ENCODE measurements at regions not wholly inside any gene's neighbourhood (a gene's known extent, or its start where the extent isn't known, plus 50 kb on each side); places are given as distances from the start of the nearest gene placed in this dataset.
"Not testable (repeated sequence)": the region's sequence is repeated elsewhere in the genome, so short reads cannot be mapped to it uniquely, and the experiment has no call there.

DNA sequence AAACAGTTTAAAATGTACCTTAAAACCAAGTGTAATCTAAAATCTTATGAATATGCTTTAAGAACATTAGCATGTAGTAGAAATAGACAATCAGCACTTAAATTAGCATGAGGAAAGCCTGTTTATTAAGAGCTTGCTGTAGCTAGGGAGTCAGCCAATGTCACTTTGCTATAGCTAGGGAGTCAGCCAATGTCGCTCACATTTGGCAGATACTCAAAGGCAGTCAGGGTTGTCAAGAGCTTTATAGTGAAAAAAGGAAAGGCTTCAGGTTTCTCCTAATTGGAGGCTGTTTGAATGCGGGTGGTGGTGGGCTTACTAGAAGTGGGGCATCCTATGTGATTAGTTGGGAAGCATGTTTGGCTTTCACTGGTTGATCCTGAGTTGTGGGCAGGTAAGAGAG lies 226.2 kb upstream of the DGKB start:
- POLR2A ChIA-PET: no interaction called here
- DNase-seq (ENCODE audit: low read depth, low spot score): no peak
- Histone ChIP-seq H3K27me3 (ENCODE audit: control insufficient read depth, insufficient read depth, low read length) (no peaks in the 10 kb centered on the region), H3K4me3 (ENCODE audit: low read depth, low read length) (no peak overlapping the region), H3K27ac (ENCODE audit: low read depth, low read length) (no peak overlapping the region), H3K9me3 (ENCODE audit: control insufficient read depth, insufficient read depth, low read length) (no peaks in the 10 kb centered on the region)
- CTCF ChIA-PET: no interaction called here
- TF ChIP-seq, protein P1, sequence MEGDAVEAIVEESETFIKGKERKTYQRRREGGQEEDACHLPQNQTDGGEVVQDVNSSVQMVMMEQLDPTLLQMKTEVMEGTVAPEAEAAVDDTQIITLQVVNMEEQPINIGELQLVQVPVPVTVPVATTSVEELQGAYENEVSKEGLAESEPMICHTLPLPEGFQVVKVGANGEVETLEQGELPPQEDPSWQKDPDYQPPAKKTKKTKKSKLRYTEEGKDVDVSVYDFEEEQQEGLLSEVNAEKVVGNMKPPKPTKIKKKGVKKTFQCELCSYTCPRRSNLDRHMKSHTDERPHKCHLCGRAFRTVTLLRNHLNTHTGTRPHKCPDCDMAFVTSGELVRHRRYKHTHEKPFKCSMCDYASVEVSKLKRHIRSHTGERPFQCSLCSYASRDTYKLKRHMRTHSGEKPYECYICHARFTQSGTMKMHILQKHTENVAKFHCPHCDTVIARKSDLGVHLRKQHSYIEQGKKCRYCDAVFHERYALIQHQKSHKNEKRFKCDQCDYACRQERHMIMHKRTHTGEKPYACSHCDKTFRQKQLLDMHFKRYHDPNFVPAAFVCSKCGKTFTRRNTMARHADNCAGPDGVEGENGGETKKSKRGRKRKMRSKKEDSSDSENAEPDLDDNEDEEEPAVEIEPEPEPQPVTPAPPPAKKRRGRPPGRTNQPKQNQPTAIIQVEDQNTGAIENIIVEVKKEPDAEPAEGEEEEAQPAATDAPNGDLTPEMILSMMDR (IDR thresholded peaks at IDR 0.05; ENCODE audit: low read depth, low read length): no peak

DNA sequence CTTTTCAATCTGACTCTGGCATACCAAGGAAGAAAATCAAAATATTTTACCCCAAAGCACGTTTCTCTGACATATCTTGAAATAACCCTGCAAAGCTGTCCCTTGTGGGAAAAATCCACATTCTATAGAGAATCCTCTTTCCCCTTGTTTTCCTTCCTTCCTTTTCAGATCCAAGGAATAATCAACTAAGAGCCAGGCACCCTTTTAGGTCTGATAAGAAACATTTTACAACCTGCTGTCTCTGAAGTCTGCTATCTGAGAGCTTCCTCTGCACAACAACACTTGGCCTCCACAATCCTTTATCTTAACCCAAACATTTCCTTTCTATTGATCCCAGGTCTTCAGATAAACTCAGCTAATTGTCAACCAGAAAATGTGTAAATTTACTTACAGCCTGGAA lies 224.1 kb upstream of the DGKB start:
- CTCF ChIA-PET: interaction anchor here (1.5 to 2.8 kb wide), 2 partner anchors 111 to 595 kb away, joined by 3 to 6 read pairs; no protein-coding TSS in a partner anchor
- POLR2A ChIA-PET; H3K4me3 ChIP-seq (ENCODE audit: low read depth, low read length): not testable (repeated sequence)

DNA sequence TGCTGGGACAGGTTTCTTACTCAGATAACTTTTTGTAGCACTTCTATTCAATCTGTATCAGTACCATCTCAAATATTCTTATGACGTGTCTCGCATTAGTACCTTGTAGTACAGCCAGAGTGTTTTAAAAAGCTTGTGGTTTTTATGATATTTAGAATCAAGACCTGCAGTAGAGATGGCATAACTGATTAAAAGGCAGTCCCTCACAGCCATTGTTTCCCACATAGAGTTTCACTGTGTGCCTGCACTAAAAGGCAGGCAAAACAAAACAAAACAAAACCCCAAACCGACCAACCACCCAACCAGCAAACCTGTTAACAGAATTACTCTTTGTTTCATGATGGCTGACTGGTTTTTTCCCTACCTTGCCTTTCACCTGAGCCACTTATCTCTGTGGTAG lies 221.3 kb upstream of the DGKB start:
- Histone ChIP-seq H3K4me3 (ENCODE audit: low read depth, low read length) (no peak overlapping the region), H3K9me3 (ENCODE audit: control insufficient read depth, insufficient read depth, low read length) (no peaks in the 10 kb centered on the region), H3K27ac (ENCODE audit: low read depth, low read length) (no peak overlapping the region), H3K27me3 (ENCODE audit: control insufficient read depth, insufficient read depth, low read length) (no peaks in the 10 kb centered on the region)
- TF ChIP-seq, protein P1 (IDR thresholded peaks at IDR 0.05; ENCODE audit: low read depth, low read length): no peak
- POLR2A ChIA-PET: no interaction called here
- CTCF ChIA-PET: interaction anchor here (2.8 kb wide), 1 partner anchor 108 kb away, joined by 6 read pairs; no protein-coding TSS in a partner anchor
- DNase-seq (ENCODE audit: low read depth, low spot score): no peak

More for the DNA sequence above, 224.1 kb upstream of the DGKB start:
- not testable (repeated sequence) for H3K27ac ChIP-seq (ENCODE audit: low read depth, low read length); H3K9me3 ChIP-seq (ENCODE audit: control insufficient read depth, insufficient read depth, low read length); DNase-seq (ENCODE audit: low read depth, low spot score); H3K27me3 ChIP-seq (ENCODE audit: control insufficient read depth, insufficient read depth, low read length)

DNA sequence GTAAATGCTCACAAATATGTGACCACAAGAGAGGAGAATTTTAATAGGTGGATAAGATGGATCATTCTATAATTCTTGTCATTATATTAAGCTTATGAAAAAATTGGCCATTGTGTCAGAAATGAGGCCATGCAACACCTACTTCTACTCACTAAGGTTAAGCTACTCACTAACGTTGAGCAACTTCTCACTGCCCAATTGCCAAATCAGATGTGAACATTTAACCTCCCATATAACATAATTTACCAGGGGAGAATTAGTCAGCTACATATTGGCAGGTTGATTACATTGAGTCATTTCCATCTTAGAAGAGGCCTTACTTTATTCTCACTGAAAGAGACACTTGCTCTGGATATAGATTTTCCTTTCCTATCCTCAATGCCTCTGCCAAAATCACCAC lies 211.2 kb upstream of the DGKB start:
- Histone ChIP-seq H3K9me3 (ENCODE audit: control insufficient read depth, insufficient read depth, low read length) (no peaks in the 10 kb centered on the region), H3K27ac (ENCODE audit: low read depth, low read length) (no peak overlapping the region), H3K4me3 (ENCODE audit: low read depth, low read length) (no peak overlapping the region), H3K27me3 (ENCODE audit: control insufficient read depth, insufficient read depth, low read length) (no peaks in the 10 kb centered on the region)
- DNase-seq (ENCODE audit: low read depth, low spot score): no peak
- ChIA-PET POLR2A (no interaction called here), CTCF (no interaction called here)
- TF ChIP-seq, protein P1 (IDR thresholded peaks at IDR 0.05; ENCODE audit: low read depth, low read length): no peak

DNA sequence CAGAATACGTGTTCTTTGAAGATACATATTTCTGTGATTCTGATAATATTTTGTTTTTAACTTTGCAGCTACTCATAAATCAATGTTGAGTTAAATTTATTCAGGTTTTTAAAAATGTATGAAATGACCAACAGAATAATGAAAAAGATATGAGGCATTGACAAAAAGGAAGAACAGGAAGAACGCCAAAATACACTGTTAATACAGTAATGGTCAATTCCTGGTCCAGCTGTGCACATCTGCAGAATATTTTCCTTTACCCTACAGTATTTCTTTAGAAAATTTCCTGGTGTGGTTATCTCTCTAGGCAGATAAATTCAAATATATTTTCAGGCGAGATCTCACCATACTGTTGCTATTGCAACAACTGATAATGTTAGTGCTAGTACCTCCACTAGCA lies 203.2 kb upstream of the DGKB start:
- no peak for DNase-seq (ENCODE audit: low read depth, low spot score)
- Histone ChIP-seq H3K4me3 (ENCODE audit: low read depth, low read length) (no peak overlapping the region), H3K27ac (ENCODE audit: low read depth, low read length) (no peak overlapping the region), H3K27me3 (ENCODE audit: control insufficient read depth, insufficient read depth, low read length) (no peaks in the 10 kb centered on the region), H3K9me3 (ENCODE audit: control insufficient read depth, insufficient read depth, low read length) (no peaks in the 10 kb centered on the region)
- ChIA-PET CTCF (no interaction called here), POLR2A (no interaction called here)
- TF ChIP-seq, protein P1 (IDR thresholded peaks at IDR 0.05; ENCODE audit: low read depth, low read length): no peak
